ENCODE measurements at regions not wholly inside any gene's neighbourhood (a gene's known extent, or its start where the extent isn't known, plus 50 kb on each side); places are given as distances from the start of the nearest gene placed in this dataset.

- TF ChIP-seq EP300 (IDR thresholded peaks at IDR 0.05) = no peak
- TF ChIP-seq, protein P1, sequence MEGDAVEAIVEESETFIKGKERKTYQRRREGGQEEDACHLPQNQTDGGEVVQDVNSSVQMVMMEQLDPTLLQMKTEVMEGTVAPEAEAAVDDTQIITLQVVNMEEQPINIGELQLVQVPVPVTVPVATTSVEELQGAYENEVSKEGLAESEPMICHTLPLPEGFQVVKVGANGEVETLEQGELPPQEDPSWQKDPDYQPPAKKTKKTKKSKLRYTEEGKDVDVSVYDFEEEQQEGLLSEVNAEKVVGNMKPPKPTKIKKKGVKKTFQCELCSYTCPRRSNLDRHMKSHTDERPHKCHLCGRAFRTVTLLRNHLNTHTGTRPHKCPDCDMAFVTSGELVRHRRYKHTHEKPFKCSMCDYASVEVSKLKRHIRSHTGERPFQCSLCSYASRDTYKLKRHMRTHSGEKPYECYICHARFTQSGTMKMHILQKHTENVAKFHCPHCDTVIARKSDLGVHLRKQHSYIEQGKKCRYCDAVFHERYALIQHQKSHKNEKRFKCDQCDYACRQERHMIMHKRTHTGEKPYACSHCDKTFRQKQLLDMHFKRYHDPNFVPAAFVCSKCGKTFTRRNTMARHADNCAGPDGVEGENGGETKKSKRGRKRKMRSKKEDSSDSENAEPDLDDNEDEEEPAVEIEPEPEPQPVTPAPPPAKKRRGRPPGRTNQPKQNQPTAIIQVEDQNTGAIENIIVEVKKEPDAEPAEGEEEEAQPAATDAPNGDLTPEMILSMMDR (IDR thresholded peaks at IDR 0.05) = peak; percentile 46 to 79 (median 65)
Measured at GRCh38 chr17:55641676-55642081, 81.0 kb downstream of the TMEM100 start.
